NCI-H1105 (cell line): ENCODE measurements at regions not wholly inside any gene's neighbourhood (a gene's known extent, or its start where the extent isn't known, plus 50 kb on each side); places are given as distances from the start of the nearest gene placed in this dataset.

Experiments used
- DNase-seq: peaks from one replicate; lab custom pipeline; 2025; lab: John Stamatoyannopoulos, UW

DNA sequence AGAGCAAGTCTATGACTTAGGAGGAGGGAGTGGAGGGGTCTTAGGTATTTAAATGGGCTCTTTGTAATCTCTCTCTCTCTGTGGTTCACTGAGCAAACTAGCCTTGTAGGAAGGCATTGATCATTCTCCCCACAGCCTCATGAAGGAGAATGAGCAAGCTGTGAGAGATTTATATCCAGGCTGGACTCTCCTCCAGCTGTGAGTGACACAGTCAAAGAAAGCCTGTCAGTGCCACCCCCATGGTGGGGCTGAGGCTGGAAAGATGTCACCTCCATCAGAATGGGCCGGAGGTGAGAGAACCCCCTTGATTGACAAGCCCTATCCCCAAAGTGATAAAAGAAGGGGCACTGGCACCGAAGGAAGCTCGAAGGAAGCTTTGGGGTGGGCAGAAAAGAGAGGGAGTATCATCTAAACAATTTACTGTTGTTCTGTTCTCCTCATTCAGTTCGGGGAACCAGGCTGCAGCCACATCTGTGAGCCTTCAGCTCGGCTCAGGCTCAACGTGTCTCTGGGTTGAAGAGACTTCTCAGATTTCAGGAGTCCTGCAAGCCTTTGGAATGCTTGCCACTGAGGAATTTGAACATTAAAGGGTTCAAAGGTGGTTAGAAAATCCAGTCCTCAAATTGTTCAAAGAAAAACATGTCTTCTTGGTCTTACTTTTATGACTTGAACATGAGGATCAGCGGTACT lies 538.2 kb upstream of the ZNF462 start:
- no peak for DNase-seq

DNA sequence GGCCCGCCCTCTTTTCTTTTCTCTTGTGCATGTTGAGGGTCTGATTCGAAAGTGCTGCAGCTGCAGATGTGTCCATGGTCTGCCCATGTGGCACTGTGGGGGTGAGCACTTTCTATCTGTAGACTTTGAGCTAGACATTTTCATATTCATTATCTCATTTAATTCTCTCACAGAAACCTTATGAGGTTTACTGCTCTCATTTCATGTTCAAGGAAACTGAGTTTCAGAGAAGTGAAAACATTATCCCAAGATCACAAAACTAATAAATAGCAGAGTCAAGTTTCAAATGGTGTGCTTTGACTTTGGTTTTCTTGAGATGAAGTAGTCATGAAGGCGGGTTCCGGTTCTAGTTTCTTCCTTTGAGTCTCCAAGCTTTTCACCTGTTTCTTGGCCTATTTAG lies 536.5 kb upstream of the ZNF462 start:
- no peak for DNase-seq

DNA sequence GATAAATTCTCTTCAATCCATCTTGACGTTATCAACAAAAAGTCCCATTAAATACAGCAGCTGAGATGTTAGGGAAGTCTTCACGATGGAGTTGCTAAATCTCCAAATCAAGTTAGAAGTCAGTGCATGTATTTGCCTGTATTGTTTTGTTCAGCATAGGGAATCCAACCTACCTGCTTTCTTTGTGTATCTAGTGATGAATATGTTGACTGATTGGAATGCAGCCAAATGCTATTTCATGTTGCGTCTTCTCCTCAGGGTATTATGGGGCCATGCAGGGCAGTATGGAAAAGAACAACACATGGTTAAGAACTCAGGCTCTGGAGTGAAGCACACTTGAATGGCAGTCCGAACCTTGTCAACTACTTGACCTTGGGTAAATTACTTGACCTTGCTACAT lies 529.5 kb upstream of the ZNF462 start:
- DNase-seq: peak; percentile 83

DNA sequence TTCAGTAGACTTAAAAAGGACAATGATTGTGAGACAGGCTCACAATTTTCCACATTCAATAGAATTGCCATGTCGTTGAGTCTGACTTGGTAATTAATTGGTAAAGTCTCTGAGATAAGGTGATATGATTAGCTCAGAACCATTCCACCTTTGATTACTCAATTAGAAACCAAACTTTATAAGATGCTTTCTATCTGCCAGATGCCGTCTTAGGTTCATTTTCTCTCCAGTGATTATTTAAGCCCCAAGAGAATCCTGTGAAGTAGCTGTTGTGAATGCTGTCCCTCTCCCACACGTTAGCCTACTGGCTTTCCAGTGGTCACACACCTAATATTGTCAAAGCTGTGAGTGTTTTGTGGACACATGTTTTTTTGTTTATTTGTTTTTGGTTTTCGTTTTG lies 528.9 kb upstream of the ZNF462 start:
- DNase-seq: no peak

DNA sequence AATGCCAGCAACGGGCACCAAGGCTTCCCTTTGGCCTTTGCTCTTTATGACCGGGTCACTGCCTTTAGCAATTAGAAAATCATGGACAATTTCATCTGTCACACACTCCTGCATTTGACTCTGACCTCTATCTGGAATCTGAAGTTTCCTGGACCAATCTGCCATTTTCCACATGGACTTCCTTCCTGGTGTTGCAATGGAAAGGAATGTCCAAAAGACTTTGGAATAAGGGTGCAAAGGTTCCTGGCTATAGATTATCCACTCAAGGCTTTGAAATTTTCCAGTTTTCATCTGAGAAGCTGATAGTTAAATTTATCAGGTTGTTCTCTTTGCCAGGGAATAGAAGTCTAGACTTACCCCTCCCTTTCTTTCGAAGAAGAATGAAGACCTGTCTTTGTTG lies 523.1 kb upstream of the ZNF462 start:
- DNase-seq: no peak

DNA sequence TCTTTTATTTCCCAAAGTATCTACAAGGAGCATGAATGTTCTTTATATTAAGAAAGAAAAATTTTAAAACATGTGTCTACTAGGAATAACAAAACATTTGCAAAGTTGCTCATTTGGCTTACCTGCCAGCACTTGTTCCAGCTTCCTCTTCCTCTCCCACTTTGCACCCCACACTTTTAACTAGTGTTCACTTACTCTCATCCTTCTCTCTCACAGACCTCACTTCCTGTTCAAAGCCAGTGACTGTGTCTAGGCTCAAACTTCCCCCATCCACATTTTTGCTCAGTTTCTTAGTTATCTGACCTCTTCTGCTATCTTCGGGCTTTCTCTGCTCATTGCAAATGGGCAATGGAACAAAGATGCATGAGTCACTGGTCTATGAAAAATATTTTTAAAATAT lies 512.2 kb upstream of the ZNF462 start:
- no peak for DNase-seq

DNA sequence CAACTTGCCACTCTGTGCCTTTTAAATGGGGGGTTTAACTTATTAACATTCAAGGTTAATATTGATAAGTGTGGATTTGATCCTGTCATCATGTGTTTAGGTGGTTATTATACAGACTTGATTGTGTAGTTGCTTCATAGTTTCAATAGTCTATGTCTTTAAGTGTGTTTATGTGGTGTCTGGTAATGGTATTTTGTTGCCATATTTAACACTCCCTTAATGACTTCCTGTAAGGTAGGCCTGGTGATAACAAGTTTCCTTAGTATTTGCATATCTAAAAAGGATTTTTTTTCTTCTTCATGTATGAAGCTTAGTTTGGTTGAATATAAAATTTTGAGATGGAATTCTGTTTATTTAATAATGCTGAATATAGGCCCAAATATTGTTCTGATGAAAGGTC lies 506.0 kb upstream of the ZNF462 start:
- no peak for DNase-seq

DNA sequence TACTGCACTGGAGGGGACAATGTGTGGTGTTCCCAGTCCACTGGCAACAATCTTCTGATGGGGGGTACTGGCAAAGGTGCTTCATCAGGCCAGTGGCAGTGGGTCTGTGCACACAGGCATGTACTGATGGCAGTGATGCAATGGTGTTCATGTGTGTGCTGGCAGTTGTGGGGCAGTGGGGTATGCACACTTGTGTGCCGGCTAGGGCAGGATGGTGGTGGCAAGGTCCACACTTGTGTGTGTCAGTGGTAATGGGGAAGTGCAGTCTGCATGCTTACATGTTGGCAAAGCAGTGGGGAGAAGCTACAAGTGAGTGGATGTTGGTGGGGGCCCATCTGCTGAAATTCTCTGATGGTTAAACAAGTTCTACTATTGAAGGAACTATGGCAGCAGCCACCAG lies 504.6 kb upstream of the ZNF462 start:
- DNase-seq: no peak

DNA sequence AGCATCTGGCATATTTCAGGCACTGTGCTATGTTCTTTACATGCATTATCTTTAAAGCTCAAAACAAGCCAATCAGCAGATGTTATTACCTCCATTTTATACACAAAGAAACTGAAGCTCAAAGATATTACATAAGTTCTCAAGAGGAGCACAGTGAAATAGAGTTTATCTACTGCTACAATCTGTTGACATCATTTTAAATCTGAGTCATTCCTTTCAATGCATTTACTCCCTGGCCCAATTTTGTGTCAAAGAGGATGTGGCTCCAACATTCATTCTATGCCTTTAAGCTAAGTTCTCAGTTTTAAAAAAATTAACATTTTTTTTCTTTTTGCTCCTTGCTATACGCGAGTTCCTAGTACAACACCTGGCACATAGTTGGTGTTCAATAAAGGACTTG lies 486.3 kb upstream of the ZNF462 start:
- no peak for DNase-seq

DNA sequence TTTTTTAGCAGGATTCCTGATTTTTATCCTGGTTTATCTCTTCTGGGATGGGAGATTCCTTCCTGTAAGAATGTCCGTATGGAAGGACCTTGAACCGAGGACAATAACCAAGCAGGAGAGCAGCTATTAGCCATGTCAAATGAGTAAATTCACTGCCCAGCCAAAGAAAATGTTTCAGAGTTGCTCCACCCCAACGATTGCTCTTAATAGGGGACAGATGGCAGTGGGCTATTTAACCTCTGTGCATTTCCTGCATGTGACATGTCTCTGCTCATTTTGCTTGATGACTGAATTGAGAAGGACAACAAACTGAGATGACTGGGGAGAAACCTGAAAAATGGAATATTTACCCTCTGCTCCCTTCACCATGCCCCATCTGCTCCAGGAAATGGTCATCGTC lies 479.9 kb upstream of the ZNF462 start:
- no peak for DNase-seq

DNA sequence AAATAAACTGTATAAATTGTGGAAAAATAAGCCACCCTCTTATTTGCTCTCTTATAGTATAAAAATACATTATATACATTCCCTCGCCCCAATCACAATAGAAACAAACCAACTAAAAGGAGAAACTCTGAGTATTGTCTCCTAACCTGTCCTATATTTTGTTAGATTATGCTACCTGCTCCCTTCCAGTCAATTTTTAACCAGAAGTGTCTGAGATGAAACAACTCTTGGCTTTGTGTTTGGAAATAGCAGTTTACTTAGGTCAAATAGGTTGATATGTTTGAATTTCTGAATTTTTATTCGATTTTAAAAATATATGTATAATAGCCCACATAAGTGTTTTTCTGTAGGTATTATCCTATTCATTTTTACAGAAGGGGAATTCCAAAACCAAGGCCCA lies 475.0 kb upstream of the ZNF462 start:
- DNase-seq: no peak

DNA sequence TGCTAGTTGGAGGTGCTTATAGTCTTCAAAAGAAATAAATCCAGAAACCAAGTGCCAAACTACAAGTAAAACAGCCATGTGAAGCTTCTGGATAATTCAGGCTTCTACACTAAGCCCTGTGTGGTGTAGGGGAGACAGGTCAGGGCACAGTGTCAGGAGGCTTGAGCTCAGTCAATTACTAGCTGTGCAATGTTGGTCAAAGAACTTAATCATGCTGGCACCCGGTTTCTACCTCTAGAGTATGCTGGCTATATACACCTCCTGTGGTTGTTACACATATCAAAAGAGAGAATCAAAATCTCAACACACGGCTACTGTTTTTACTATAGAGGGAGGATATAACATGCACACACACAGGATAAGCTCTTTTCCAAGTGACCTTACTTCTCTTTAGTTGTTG lies 469.7 kb upstream of the ZNF462 start:
- DNase-seq: no peak

DNA sequence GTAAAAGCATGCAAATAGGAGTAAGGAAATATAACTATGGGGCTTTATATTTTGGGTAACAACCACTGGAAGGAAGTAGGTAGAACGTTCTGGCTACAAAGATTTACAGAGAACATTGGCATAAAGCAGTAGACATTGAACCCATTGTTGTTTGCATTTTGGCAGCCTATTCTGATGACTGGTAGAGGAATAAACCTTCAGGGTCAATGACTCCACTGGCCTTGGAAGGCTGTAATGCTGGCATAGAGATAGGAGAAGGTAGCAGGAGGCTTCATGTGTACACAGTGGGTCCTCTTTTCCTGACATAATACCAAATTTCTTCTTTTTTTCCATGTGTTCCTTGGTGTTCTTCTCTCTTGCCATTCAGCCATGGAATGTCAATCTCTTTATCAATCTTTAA lies 462.8 kb upstream of the ZNF462 start:
- DNase-seq: no peak

DNA sequence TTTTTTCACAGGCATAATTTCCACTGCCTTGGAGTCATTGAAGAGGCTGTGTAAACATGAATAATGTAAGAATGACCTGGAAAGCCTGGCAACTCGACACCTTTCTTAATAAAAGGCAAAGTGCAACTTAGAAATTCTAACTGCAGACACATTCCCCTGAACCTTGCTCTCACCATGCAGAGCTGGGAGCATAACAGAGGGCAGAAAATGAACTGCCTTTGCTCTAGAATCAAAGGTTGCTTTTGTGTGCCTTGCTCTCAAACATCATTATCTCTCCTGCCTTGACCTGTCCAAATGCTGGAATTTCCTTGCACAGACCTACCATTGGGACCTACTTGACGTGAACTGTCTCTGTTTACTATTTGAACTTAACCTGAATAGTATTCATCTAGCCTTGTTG lies 462.0 kb upstream of the ZNF462 start:
- no peak for DNase-seq

DNA sequence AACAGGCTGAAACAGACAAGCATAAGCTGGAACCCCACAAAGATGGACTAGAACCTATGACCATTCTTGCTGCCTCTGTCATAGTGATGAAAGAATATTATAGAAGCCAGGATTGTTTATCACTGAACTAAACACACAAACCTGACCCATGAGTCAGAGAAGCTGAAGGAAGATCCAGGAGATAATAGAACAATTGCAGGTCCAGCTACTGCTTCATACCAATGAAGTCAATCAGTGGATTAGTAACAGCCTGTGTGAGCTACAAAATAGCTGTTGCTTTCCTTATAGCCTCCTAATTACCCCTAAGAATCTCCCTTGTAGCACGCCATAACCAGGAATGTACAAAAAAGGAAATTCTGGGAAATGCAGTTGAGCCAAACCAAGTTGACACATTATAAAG lies 459.9 kb upstream of the ZNF462 start:
- no peak for DNase-seq

DNA sequence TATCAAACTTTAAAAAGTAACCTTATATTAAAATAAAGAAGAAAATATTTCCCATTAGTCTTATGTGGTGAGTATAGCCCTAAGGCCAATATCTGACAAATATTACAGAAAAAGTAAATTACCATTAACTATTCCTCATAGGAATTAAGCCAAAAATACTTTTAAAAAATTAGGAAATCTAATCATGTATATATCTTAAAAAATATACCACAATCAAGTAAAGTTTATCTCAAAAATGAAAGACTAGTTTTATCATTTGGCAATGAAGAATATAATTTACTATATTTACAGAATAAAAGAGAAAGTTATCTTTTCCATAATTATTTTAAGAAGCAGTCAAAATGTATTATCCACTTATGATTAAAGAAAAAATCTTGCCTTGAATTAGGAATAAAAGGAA lies 458.8 kb upstream of the ZNF462 start:
- DNase-seq: no peak

DNA sequence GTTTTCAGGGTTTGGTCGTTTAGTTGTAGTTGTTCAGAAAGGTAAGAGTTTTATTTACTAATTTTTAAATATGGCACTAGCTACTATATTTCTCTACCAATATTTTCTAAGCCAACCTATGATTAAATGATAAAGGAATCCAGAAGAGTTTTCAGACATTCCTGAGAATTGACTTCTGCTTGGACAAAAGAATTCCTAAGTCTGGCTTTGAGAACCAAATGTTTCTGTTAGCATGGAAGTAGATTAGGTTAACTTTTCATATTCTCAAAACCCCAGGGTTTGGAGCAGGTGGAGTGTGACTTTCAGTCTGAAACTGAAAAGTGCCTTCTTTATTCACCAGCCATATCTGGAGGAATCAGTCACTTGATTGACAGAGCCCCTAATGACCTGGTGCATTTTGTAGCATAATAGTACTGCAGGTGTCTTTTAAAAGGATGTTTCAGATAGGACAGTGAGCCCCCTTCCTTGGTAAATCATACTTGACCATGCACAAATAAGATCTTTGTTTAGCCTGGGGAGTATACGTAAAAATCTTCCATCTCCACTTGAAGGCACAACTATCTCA lies 457.0 kb upstream of the ZNF462 start:
- DNase-seq: no peak

DNA sequence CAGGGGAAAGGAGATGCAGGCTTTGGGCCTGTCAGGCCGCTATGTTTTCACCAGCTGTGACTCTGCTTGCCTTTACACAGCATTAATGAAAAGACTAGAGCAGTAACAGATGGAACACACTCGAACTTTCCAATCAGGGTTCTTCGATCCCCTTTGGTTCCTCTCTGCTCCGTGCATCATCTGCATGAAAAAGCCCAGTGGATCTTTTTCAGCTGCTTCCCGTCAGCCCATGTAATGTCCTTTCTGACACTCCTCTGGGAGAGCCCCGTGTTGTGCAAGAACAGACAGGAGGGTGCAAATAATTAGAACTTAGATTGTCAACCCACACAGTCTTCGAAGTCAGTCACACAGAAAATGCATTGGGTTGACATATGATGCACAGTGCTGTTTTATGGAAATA lies 448.9 kb upstream of the ZNF462 start:
- no peak for DNase-seq

DNA sequence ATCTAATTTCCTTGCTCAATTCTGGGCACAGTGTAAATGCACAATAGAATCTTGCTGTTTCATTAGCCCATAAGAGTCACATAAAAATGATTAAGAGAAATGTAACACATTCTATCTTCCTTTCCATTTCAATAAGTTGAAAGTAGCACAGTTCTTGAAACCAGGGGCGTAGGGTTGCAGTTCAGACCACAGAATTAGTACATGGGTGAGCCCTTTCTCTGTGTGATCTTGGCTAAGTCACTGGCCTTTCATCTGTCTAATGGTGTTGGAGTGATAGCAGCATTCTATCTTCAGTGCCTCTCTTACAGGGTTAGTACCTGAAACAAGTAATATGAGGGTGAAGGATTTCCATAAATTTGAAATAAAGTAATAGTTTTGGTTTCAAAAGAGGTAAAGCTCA lies 445.3 kb upstream of the ZNF462 start:
- DNase-seq: no peak

DNA sequence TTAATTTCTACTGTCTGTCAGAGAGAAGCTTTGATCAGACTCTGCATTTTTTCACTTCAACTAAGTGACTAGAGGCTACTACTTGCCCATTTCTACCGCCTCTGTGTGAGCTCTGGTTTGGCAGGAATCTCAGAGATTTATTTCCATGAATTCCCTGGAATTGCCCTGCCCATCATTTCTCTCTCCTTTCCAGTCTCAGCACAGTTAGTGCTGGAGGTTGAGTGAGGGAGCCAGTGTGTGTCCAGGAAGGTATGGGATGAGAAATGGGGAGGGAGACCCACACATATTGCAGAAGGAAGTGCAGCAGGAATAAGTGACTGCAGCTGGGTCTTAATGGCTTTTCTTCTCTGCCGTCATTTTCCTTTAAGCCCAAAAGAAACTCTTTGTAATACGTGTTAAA lies 443.1 kb upstream of the ZNF462 start:
- DNase-seq: no peak

DNA sequence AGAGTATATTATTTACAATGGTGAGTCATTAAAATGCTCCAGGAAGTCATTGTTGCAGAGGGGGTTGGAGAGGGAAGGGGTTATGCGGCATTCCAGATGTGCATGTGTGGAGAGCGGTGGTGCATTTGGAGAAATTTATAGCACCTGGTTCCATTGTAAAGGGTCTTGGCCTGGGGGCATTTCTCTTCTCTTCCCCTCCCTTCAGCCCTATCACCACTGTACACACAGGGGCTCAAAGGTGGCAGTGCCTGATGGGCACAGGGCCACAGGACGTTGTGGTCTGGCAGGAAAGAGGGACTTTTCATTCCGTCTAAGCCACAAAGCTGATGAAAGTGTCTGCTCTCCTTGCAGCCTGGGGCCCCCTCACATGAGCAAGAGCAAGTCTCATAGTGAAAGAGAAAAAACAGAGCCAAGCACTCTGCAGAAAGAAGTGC lies 442.4 kb upstream of the ZNF462 start:
- no peak for DNase-seq

DNA sequence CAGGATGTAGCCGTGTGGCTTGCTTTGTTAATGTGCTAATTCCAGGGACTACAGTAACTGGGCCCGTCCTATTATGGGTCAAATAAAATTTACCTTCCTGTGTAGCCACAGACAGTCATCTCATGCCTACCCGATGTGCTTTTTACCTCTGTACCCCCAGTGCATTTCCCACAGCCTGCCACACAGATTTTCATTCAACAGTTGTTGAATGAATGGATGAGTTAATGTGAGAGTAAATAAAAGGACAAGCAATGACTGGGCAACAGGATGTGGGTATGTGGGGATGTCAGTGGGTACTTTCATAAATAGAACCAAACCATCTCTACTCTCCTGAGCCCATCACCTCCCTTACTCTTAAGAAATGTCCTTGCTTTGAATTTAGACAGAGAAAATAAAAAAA lies 441.2 kb upstream of the ZNF462 start:
- DNase-seq: no peak

DNA sequence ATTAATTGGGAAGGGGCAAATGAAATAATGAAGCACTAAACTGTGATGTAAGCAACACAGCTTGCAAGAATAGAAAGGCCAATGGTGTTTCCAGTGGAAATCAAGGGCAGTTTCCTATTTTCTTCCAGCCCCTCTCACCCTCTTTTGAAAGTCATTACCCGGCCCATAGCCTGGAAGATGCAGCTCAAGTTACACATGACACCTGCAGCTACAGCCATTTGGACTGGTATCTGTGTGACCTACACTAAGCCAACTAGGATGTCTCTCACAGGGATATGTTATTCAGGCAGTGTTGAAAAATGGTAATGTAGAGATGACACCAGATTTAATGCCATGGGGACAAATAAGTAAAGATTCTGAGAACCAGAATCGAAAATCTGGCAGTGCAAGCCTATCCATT lies 439.4 kb upstream of the ZNF462 start:
- DNase-seq: no peak

DNA sequence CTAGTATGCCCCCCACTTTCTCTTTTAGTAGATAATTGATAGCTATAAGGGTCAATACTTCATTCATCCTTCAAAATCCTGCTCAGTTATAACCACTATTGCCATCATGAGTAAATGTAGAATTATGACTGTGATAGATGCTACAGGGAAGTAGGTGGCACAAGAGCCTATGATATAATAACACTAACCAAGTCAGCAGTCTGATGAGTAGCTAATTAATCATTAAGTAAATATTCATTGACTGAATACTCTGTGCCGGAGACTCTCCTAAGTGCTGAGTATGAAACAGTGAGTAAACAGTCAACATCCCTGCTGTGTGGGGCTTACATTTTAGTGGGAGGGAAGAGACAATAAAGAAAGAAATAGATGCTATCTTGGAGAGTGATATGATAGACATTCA lies 430.3 kb upstream of the ZNF462 start:
- no peak for DNase-seq
